CD4-positive, alpha-beta T cell treated with Interleukin-15 for 4 hours (primary cell): ENCODE measurements at regions not wholly inside any gene's neighbourhood (a gene's known extent, or its start where the extent isn't known, plus 50 kb on each side); places are given as distances from the start of the nearest gene placed in this dataset.
A peak's percentile ranks its signal among the peaks of the same experiment; 100 is the strongest.
"Not testable (repeated sequence)": the region's sequence is repeated elsewhere in the genome, so short reads cannot be mapped to it uniquely, and the experiment has no call there.

ENCODE experiments used
- DNase-seq: peaks from one replicate; pipeline ENCODE4 v3.0.0-alpha.2; 2020; ENCODE audit warnings: low spot score

GRCh38 chr1:193408782-193409293 is 222.4 kb upstream of the B3GALT2 start:
- no peak for DNase-seq

DNA sequence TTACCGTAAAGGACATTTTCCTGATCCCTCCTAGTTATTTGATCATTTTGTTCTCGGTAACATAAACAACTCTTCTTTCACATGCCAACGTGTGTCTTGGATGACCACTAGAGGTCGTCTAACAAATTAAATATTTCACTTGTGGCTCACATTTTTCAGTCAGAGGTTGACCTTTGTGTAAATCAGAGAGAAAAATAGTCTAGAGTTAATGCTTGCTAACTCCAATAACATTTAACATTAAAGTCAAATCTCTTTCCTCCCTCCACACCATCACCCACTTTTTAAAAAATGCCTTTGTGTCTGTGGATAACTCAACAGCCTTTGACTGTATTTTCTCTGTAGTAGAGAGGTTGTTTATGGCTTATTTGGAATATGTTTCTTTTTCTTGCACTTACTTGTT is 220.5 kb upstream of the B3GALT2 start:
- peak; percentile 60 for DNase-seq

- DNase-seq = no peak
Measured at GRCh38 chr1:193404236-193404635, 217.8 kb upstream of the B3GALT2 start.

DNA sequence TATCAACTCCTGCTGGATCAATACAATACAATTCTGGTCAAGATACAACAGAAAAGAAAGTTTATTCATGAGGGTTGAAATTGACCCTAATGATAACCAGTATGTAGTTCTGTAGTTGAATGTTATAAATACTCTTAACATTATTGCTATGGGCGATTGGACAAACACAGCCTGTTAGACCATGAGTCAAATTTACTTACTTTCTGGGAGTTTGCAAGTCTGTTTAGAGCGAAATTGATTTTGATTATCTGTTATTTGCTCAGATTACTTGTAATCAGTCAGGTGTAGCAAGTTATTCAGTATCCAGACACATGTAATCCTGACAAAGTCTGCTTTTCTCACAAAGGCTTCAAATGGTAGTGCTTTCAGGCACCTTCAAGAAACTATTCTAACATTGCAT is 216.6 kb upstream of the B3GALT2 start:
- DNase-seq = no peak

DNA sequence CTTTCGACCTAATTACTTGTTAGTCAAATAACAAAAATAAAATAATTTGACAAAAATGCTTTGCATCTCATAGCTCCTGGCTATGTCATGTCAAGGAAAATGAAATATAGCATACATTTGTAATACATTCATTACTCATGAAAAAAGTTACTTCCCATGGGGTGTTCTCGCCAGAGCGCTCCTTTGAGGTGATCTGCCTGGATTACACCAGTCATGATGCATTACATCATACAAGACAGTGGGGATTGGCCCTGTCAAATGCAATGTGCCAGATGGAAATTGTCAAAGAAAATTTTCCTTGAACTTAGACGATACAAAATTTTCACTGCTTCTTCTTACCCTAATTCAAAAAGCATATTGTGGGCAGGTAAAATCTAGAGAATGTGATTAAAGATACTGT is 215.6 kb upstream of the B3GALT2 start:
- no peak for DNase-seq

- no peak for DNase-seq
Measured at GRCh38 chr1:193394336-193394735, 207.9 kb upstream of the B3GALT2 start.

DNA sequence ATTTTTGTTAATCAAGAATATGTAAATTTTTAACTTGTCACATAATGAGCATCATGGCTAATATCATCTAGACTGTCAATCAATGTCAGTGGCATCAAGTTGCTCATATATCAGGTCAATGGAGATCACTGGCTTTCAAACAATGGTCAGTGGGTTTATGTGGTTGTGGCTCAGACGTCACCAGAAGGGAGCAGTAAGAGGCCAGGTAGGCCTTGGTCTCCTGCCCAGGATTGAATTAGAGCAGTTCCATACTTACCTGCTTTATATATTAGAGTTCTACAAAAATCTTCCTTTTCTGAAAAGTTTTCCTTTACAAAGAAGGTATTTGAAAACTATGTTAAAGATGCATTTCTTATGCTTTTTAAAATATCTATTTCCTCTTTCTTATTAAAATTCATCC is 206.3 kb upstream of the B3GALT2 start:
- no peak for DNase-seq

GRCh38 chr1:193388683-193389082 is 202.3 kb upstream of the B3GALT2 start:
- no peak for DNase-seq

DNA sequence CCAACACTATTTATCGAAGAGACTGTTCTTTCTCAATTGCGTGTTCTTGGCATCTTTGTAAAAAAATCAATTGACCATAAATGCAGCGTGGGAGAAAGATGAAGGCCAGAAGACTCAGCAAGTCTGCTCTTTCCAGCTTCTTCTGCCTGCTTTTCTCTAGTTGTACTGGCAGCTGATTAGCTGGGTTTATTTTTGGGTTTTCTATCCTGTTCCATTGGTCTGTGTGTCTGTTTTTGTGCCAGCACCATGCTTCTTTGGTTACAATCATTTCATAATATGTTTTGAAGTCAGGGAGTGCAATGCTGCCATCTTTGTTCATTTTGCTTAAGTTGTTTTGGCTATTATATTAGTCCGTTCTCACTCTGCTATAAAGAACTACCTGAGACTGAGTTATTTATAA is 201.8 kb upstream of the B3GALT2 start:
- DNase-seq = no peak

DNA sequence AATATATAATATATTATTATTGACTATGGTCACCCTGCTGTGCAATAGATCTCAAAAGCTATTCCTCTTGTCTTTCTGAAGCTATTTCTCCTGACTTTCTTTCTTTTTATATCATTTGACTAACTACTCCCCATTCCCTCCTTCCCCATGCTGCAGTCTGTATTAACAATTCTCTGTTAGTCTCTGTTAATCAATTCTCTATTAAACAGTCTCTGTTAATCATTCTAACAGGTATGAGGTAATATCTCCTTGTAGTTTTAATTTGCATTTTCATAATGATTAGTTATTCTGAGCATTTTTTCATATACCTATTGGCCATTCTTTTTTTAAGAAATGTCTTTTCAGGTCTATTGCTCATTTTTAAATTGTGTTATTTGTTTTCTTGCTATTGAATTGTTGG is 201.0 kb upstream of the B3GALT2 start:
- DNase-seq = no peak

GRCh38 chr1:193378451-193378850 is 192.0 kb upstream of the B3GALT2 start:
- DNase-seq = not testable (repeated sequence)

DNA sequence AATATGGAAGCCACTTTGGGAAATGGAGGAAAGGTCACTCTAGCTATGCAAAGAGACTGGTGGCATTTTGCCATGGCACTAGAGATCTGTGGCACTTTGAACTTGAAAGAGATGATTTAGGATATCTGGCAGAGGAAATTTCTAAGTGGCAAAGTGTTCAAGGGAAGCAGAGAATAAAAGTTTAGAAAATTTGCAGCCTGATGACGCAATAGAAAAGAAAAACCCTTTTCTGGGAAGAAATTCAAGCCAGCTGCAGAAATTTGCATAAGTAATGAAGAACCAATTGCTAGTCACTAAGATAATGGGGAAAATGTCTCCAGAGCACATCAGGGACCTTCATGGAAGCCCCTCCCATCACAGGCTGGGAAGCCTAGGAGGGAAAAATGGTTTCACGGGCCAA is 191.1 kb upstream of the B3GALT2 start:
- no peak for DNase-seq

- no peak for DNase-seq
Measured at GRCh38 chr1:193372553-193372952, 186.1 kb upstream of the B3GALT2 start.

GRCh38 chr1:193368302-193368701 is 181.9 kb upstream of the B3GALT2 start:
- DNase-seq = peak; percentile 10

DNA sequence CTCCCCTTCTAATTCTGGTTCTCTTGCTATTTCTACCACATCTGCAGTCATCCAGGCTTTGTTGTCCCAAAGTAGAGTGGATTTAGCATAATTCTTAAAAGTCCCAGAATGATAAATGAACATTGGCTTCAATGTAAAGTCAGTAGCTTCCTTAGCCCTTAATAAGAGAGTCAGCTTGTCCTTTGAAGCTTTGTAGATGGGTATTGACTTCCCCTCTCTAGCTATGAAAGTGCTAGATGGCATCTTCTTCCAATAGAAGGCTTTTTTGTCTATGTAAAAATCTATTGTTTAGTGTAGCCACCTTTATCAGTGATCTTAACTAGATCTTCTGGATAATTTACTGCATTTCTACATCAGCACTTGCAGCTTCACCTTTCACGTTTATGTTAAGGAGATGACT is 181.4 kb upstream of the B3GALT2 start:
- DNase-seq = no peak

GRCh38 chr1:193366764-193367507 is 180.5 kb upstream of the B3GALT2 start:
- no peak for DNase-seq

DNA sequence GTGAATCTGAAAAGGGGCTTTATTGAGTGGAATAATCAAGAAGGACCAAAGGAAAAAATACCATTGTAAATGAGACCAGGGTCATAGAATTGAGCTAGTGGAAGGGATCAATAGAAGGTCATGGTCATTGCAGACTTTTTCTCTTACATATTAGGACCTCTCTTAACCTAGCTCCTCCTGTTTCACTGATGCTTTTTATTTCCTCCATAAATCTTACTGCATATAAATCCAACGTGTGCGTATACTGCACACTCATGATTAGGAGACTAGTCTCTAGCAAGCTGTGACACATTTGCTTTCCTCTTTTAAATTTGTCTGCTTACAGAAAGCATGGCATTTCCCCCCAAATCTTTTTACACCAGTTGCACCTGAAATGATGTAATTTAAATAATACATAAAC is 179.6 kb upstream of the B3GALT2 start:
- no peak for DNase-seq

- no peak for DNase-seq
Measured at GRCh38 chr1:193359631-193360030, 173.2 kb upstream of the B3GALT2 start.

- no peak for DNase-seq
Measured at GRCh38 chr1:193358419-193358818, 172.0 kb upstream of the B3GALT2 start.

DNA sequence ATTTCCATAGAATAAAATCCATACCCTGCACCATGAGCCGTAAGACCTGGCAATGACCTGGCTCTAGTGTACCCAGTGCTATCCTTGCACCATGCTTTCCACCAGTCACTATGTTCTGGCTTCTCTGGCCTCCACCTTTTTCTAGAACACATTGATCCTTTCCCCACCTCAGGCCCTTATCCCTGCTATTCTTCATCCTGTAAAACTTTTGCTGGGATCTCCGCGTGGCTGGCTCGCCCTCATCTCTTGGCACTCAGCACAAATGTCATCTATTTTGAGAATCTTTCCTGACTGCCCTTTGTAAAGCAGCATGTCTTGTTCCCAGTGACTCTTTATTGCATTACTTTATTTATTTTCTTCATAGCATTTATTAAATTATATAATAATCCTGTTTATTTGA is 169.8 kb upstream of the B3GALT2 start:
- no peak for DNase-seq

GRCh38 chr1:193355626-193356025 is 169.2 kb upstream of the B3GALT2 start:
- DNase-seq = no peak

- DNase-seq = no peak
Measured at GRCh38 chr1:193355178-193355577, 168.8 kb upstream of the B3GALT2 start.

DNA sequence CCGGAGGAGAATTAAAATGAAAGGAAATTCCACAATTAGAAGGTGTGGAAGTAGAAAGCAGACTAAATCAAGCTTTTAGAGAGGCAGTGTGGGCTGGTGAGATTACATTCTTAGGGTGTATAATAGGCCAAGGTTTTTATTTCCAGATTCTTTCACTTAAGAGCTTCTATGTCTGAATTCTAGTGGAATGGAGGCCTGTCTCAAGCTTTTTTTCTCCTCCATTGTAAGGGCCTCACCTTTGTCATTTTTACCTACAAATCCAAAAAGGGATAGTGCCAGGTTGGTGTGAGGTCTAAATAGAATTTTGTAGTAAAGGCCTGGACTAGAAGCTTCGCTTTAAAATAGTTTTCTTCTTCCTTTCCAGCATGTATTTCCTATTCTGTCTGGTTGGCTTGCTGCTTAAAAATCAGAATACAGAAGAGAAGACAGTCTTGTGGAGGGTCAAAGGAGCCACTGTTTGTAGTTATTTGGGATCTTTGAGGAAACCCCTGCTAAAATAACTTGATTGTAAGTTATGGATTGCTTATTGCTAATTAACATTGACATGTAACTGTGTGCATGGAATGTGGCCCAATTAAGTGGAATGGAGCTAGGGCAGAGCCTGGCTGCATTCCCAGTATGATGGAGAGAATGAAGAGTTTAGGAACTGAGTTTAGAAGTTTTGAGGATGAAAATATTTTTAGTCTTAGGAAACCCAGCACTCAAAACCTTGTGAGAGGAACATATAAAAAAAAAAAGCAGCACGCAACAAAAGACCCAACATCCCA is 162.5 kb upstream of the B3GALT2 start:
- no peak for DNase-seq
